Vagina (tissue), 2 donors: ENCODE measurements at regions not wholly inside any gene's neighbourhood (a gene's known extent, or its start where the extent isn't known, plus 50 kb on each side); places are given as distances from the start of the nearest gene placed in this dataset.
"Not testable (repeated sequence)": the region's sequence is repeated elsewhere in the genome, so short reads cannot be mapped to it uniquely, and the experiment has no call there.

ENCODE experiments used
- CTCF ChIP-seq, 3 experiments: fragments of 450-650 bp in 2 of 3; fragments of 200-600 bp in 1 of 3; sonication (generic) in 1 of 3; IDR thresholded peaks; one replicate each; pipeline ENCODE4 v1.5.1; 2017 to 2019; ENCODE audit warnings: antibody characterized with exemption in 3 of 3, mild to moderate bottlenecking in 2 of 3, moderate library complexity in 2 of 3
- POLR2A ChIP-seq, 2 donors: fragments of 450-650 bp; IDR thresholded peaks; one replicate each; pipeline ENCODE4 v1.6.1; 2017; ENCODE audit warnings: antibody characterized with exemption in 2 of 2, mild to moderate bottlenecking in 2 of 2, moderate library complexity in 2 of 2

- TF ChIP-seq CTCF, POLR2A (IDR thresholded peaks at IDR 0.05): not testable (repeated sequence)
These were observed 283.8 kb upstream of the ATXN7L3B start for GRCh38 chr12:74253826-74254225.
